Activated T-cell treated with anti-CD3 and anti-CD28 coated beads for 1 hour (primary cell): ENCODE measurements at regions not wholly inside any gene's neighbourhood (a gene's known extent, or its start where the extent isn't known, plus 50 kb on each side); places are given as distances from the start of the nearest gene placed in this dataset.

Experiments
- DNase-seq: peaks from one replicate; pipeline ENCODE4 v3.0.0-alpha.2; 2020; ENCODE audit warnings: low read depth

DNA sequence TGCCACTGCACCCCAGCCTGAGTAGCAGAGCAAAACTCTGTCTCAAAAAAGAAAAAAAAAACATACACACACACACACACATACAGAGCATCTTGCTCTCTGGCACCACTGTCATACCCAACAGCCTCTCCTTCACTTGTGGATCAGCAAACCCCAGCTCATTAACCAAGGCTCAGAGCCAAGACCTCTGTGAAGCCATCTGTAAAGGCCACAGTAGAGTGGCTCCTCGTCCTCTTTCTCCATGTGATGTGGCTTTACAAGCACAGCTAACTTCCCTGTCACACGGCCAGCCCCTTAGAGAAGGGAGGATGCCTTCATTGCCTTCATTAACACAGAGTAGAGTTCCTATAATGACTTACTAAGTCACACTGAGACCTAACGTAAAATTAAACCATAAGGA lies 62.7 kb upstream of the LSM14A start:
- no peak for DNase-seq

DNA sequence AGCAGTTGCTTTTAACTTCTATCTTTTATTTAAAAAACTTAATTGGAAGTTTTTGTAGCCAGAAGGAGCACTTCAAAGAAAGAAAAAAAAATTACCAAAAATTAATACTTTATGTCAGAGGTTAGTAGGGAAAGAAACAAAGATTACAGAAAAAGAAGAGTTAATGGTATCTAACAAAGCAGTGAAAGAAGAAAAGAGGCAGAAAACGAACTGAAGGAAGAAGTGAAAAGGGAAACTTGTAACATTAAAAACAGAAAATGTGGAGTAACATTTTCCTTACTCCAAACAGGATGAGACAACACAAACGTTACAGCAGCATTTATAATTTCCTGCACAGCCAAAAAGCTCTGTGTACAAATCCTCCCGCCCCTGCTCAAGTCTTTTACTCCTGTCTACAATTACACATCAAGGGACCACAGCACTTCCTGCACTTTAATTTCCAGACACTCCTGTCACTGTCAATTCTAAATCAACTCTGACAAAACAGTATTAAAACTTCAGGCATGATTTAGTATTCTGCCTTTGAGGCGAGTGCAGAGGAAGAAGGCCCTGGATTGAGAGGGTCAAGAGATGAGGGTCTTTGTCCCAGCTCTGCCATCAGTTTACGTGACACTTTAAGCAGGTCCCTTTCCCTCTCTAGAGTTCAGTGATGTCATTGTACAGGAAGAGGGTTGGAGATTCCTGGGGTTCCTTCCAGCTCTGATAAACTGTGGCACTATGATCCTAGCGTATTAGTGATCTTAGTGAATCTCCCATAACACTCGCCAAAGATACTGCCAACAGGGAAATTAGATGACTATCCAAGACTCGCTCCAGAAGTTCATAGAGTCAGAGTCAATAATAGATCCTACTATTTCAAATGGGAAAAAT lies 53.2 kb upstream of the LSM14A start:
- DNase-seq = no peak

DNA sequence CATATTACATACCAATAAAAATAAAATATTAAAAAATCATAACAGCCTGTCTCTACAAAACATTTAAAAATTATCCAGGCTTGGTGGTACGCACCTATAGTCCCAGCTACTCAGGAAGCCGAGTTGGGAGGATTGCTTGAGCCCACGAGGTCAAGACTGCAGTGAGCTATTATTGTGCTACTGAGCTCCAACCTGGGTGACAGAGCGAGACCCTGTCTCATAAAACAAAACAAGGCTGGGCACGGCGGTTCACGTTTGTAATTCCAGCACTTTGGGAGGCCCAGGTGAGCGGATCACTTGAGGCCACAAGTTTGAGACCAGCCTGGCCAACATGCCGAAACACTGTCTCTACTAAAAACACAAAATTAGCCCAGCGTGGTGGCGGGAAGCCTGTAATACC lies 52.2 kb upstream of the LSM14A start:
- DNase-seq = no peak

DNA sequence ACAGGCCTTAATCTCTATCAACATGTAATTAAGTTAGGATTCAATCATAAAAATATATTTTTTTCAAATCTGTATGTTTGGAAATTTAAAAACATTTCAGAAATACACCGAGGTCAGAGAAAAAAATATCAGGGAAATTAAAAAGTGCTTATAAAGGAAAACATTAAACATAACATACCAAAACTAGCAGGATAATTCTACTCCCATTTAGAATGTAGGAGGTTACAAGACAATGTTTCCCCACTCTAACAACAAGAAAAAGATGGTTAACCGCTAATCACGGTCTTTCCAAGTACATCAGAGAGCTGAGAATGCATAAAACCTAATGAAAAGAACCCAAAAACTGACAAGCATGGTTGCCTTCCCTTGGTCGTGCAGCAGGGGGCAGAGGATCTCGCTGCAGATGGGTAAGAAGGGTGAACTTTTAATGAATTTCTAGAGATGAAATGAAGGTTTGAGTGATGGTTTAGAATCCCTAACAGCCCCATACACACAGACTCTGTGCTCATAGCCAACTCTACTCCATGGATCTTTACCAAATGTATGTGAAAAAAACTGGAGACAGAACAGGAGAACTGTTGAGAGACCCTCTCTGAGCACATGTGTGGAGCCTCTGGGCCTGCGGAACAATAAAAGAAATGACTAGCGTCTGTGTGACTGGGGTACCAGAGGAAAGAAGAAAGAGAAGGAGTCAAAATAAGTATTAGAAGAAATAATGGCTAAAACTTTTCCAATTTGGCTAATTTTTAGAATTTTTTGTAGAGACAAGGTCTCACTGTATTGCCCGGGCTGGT lies 51.3 kb upstream of the LSM14A start:
- DNase-seq = peak; percentile 47
